GM19438 (cell line): ENCODE measurements at regions not wholly inside any gene's neighbourhood (a gene's known extent, or its start where the extent isn't known, plus 50 kb on each side); places are given as distances from the start of the nearest gene placed in this dataset.

ENCODE experiments used
- ATAC-seq: cut with Tn5 transposase; IDR thresholded peaks from one replicate; pipeline ENCODE4 v1.9.1; 2021; ENCODE audit warnings: low read depth; ENCODE audit not compliant: unreplicated experiment

DNA sequence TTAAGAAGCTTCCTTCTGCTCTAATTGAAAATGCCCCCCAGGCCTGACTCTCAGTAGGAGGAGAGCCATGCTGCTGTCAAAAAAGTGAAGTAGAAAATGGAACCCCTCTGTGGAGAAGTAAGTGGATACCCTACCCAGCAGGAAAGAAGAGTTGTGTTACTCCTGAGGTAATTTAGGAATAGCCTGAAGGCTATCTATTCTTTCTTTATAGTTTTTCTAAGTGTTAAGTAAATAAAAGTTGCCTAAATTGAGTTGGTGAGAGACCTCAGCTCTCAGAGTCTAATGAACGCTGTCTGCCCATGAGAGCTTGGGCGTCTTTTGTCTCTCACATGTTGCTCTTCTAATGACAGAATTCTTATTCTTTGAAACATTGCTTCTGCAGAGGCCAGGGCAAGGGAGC lies 116.2 kb downstream of the NSUN3 start:
- no peak for ATAC-seq

DNA sequence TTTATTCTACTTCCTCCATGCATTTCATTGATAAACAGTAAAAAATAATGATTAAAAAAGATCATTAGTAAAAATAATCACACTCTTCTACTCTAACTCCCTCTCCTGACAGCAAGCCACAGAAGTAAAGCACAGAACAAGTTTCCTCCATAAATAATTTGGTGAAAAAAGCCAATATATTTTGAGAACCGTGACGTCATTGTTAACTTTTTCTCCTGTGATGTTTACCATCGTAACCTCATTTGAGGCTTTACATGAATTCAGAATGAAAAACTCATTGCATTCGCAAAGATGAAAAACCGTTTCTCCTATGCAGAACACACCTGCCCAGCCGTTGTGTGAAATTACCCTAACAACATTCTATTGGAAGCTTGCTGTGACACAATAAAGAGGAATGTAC lies 120.7 kb downstream of the NSUN3 start:
- no peak for ATAC-seq

DNA sequence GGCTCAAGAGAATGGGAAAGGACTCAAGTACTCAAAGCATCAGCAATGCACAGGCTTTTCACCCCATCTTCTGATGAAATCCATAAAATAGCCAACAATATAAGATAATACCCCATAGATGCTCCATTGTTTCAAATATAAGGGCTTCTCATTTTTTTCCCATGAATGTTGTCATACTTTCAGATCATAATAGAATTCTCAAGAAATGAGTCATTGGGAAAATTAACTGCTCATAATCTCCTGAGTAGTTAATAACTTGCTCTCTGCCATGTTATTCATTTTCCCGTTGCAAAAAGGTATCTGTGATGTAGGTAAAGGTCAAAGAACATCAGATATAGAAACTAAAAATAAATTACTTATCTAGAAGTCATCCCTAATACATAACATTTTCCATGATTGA lies 121.9 kb downstream of the NSUN3 start:
- no peak for ATAC-seq

DNA sequence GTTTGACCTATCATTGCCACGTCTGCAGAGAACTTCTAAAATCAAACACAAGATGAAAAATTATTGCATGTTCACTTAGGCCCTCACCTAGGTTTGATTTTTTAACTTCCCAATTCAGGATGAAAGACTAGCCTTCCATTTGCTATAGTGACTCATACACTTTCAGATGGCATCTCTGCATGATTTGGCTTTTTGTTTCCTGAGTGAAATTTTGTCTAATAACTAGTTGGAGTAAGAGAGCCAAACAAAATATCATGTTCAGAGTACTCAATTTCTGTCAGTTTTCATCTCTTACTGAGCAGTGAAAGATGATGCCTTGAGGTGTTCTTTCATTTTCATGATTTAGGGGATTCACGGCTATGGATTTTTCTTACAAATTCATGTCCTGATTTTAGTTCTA lies 122.9 kb downstream of the NSUN3 start:
- no peak for ATAC-seq

GRCh38 chr3:94187697-94188096 lies 124.8 kb downstream of the NSUN3 start:
- ATAC-seq = no peak

DNA sequence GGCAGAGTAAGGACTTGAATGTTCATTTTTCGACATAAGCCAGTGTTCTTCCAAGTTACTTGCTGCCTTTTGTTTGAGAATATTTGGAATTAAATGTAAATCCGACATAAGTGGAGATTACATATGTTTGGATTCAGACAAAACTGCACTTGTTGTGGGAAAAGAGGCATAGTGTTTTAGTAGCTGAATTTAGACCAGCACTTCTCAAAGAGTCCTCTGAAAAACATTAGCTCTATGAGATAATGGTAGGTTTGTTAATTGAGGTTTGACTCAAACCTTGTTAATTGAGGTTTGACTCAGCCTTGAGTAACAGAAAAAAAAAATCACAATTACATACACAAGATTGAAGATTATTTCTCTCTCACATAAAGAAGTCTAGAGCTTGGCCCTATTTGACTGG lies 132.5 kb downstream of the NSUN3 start:
- ATAC-seq = no peak

- ATAC-seq = no peak
These were observed 143.4 kb downstream of the NSUN3 start for GRCh38 chr3:94206291-94206690.

DNA sequence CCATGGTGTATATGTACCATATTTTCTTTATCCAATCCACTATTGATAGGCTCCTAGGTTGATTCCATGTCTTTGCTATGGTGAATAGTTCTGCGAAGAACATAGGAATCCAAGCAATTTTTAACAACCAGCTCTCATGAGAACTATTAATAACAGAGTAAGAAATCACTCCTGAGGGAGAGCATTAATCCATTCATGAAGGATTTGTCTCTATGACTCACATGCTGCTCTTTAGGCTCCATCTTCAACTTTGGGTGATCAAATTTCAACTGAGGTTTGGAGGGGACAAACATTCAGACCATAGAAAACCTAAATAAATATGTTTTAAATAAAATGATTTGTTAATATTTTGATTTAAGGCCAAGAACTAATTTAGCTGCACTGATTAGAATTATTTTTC lies 147.4 kb downstream of the NSUN3 start:
- no peak for ATAC-seq

- no peak for ATAC-seq
These were observed 154.5 kb downstream of the NSUN3 start for GRCh38 chr3:94217406-94217805.

DNA sequence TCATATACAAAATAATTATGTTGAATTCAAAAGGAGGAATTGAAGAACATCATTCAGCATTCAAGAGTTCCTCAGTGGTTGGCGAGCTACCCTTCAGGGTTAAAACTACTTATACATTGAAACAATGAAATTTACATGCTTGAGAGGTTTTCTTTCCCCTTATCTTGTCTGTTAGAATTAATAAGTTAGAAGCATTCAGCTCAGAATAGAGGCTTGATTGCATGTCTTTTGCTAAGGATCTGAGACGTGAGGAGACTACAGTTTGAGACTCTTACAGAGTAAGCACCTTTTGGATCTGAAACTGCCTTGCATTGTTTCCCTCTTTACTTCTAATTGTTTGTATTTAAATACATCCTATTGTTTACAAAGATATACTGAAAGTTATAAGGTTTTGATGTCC lies 157.6 kb downstream of the NSUN3 start:
- ATAC-seq = no peak

GRCh38 chr3:94221829-94222228 lies 159.0 kb downstream of the NSUN3 start:
- no peak for ATAC-seq

GRCh38 chr3:94225148-94225865 lies 162.4 kb downstream of the NSUN3 start:
- no peak for ATAC-seq

GRCh38 chr3:94226078-94226477 lies 163.2 kb downstream of the NSUN3 start:
- no peak for ATAC-seq

DNA sequence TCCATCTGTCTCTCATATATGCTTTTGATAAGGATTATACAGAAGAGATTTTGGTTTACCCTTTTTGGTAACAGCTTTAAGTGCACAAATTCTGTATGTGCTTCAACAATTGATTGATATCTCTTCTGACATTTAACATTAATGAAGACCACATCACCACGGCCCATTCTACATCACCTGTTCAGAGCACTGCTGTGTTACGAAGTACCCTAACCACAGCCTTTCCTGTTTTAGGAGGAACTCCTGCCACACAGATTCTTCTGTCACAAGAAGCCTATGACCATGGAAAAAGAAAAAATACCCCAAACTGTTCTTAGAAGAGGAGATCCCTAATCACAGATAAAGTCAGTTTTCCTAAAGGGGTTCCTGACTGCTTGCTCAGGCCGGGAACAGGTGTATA lies 170.1 kb downstream of the NSUN3 start:
- no peak for ATAC-seq

- no peak for ATAC-seq
These were observed 171.4 kb downstream of the NSUN3 start for GRCh38 chr3:94234177-94234788.

- ATAC-seq = no peak
These were observed 179.1 kb downstream of the NSUN3 start for GRCh38 chr3:94241986-94242385.

DNA sequence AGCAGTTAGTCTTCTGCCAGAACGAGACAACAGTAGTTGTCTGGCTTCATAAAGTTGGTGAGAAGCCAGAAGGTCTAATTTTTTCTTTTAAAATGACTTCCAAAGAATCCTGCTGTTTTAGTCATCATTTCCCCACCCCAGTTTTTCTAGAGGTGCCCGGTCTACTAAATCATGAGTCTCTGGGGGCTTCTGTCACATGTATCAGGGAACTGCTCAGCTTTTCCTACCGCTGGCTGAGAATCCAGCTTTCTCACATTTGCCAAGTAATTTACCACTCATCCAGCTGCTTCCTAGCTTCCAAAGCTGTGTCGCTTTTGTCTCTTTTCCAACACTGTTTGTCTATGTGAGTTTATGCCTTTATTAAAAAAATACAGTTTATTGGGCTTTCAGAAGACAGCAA lies 183.3 kb downstream of the NSUN3 start:
- no peak for ATAC-seq

GRCh38 chr3:94248042-94248441 lies 185.2 kb downstream of the NSUN3 start:
- no peak for ATAC-seq

GRCh38 chr3:94249491-94250079 lies 186.7 kb downstream of the NSUN3 start:
- ATAC-seq = peak; percentile 85

DNA sequence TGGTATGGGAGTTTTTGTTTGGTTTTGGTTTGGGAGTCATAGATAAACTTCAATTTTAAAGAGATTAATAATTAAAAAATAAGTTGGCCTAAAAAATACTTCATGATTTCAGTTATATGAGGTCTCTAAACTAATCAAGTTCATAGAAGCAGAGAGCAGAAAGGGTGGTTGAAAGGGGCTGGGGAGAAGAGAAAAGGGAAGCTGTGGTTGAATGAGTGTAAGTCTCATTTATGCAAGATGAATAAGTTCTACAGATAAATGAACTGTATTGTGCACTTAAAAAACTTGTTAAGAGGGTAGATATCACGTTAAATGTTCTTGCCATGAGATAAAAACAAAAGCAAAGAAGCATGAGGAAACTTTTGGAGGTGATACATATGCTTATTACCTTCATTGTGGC lies 188.7 kb downstream of the NSUN3 start:
- no peak for ATAC-seq

- ATAC-seq = no peak
These were observed 189.5 kb downstream of the NSUN3 start for GRCh38 chr3:94252316-94252715.
